ENCODE measurements at regions not wholly inside any gene's neighbourhood (a gene's known extent, or its start where the extent isn't known, plus 50 kb on each side); places are given as distances from the start of the nearest gene placed in this dataset.

GRCh38 chr11:13875643-13876042 is 86.9 kb upstream of the SPON1 start (continued):
- TF ChIP-seq ZBTB43 (CRISPR knock-in tag; IDR thresholded peaks at IDR 0.05) (no peak), ZNF232 (CRISPR knock-in tag; IDR thresholded peaks at IDR 0.05) (no peak), OVOL2 (CRISPR knock-in tag; IDR thresholded peaks at IDR 0.05; ENCODE audit: borderline replicate concordance) (no peak)

- ChIA-PET POLR2A (no interaction called here), CTCF (no interaction called here)
- H3K4me1 Mint-ChIP-seq: peaks cover 9% of the 10 kb centered on the region
Observed at GRCh38 chr11:13876423-13876822, 86.1 kb upstream of the SPON1 start.

GRCh38 chr11:13878077-13878476 is 84.4 kb upstream of the SPON1 start:
- TF ChIP-seq GRHL2 (CRISPR knock-in tag; IDR thresholded peaks at IDR 0.05; ENCODE audit: insufficient replicate concordance, severe bottlenecking): no peak
- H3K4me3 Mint-ChIP-seq: no peak overlapping the region
- H3K36me3 Mint-ChIP-seq: no peaks in the 10 kb centered on the region
- ChIA-PET POLR2A (no interaction called here), CTCF (no interaction called here)
- peaks cover 6% of the 10 kb centered on the region for H3K4me1 Mint-ChIP-seq
- no peaks in the 10 kb centered on the region for H3K9me3 Mint-ChIP-seq
- DNase-seq (ENCODE audit: low spot score) (no peak), ATAC-seq (no peak)
- H3K27me3 Mint-ChIP-seq (ENCODE audit: low read depth): no peaks in the 10 kb centered on the region; the same call in 1 of the 2 replicates
- no peak overlapping the region for H3K27ac Mint-ChIP-seq

More at GRCh38 chr11:13876423-13876822, 86.1 kb upstream of the SPON1 start:
- Mint-ChIP-seq H3K27ac (no peak overlapping the region), H3K4me3 (no peak overlapping the region), H3K27me3 (ENCODE audit: low read depth) (no peaks in the 10 kb centered on the region; the same call in 1 of the 2 replicates), H3K36me3 (no peaks in the 10 kb centered on the region), H3K9me3 (no peaks in the 10 kb centered on the region)
- ATAC-seq (no peak), DNase-seq (ENCODE audit: low spot score) (no peak)
- TF ChIP-seq AFF4 (CRISPR knock-in tag; IDR thresholded peaks at IDR 0.05; ENCODE audit: borderline replicate concordance): no peak

- ChIA-PET POLR2A (no interaction called here), CTCF (interaction anchor here (1.3 kb wide), 1 partner anchor 46 kb away, joined by 3 read pairs; no protein-coding TSS in a partner anchor)
- Mint-ChIP-seq H3K4me1 (no peaks in the 10 kb centered on the region), H3K27ac (no peak overlapping the region), H3K36me3 (no peaks in the 10 kb centered on the region), H3K4me3 (no peak overlapping the region), H3K9me3 (no peaks in the 10 kb centered on the region), H3K27me3 (ENCODE audit: low read depth) (no peaks in the 10 kb centered on the region; the same call in 1 of the 2 replicates)
- ATAC-seq: no peak
- no peak for DNase-seq (ENCODE audit: low spot score)
- TF ChIP-seq ATF3 (CRISPR knock-in tag; conservative IDR thresholded peaks at IDR 0.05): no peak
- no peak for TF ChIP-seq EMX1 (CRISPR knock-in tag; IDR thresholded peaks at IDR 0.05)
Observed at GRCh38 chr11:13880634-13881033, 81.9 kb upstream of the SPON1 start.

GRCh38 chr11:13881226-13881905 is 81.2 kb upstream of the SPON1 start:
- no peaks in the 10 kb centered on the region for H3K36me3 Mint-ChIP-seq
- DNase-seq (ENCODE audit: low spot score) (no peak), ATAC-seq (no peak)
- H3K9me3 Mint-ChIP-seq: no peaks in the 10 kb centered on the region
- no peaks in the 10 kb centered on the region for H3K4me1 Mint-ChIP-seq
- ChIA-PET POLR2A (no interaction called here), CTCF (interaction anchor here (1.3 kb wide), 1 partner anchor 46 kb away, joined by 3 read pairs; no protein-coding TSS in a partner anchor)
- no peak overlapping the region for H3K27ac Mint-ChIP-seq
- H3K4me3 Mint-ChIP-seq: no peak overlapping the region
- H3K27me3 Mint-ChIP-seq (ENCODE audit: low read depth): no peaks in the 10 kb centered on the region; the same call in 1 of the 2 replicates
- TF ChIP-seq IRF1 (CRISPR knock-in tag; IDR thresholded peaks at IDR 0.05) (no peak), CBFB (CRISPR knock-in tag; IDR thresholded peaks at IDR 0.05; ENCODE audit: low read depth) (no peak), ZNF263 (CRISPR knock-in tag; IDR thresholded peaks at IDR 0.05; ENCODE audit: low read depth) (no peak), FOXJ3 (CRISPR knock-in tag; IDR thresholded peaks at IDR 0.05; ENCODE audit: borderline replicate concordance) (no peak), ZNF532 (CRISPR knock-in tag; IDR thresholded peaks at IDR 0.05; ENCODE audit: borderline replicate concordance) (no peak), MLX (CRISPR knock-in tag; IDR thresholded peaks at IDR 0.05) (no peak), NFYB (CRISPR knock-in tag; conservative IDR thresholded peaks at IDR 0.05; ENCODE audit: low read depth) (no peak)
